ENCODE measurements at regions not wholly inside any gene's neighbourhood (a gene's known extent, or its start where the extent isn't known, plus 50 kb on each side); places are given as distances from the start of the nearest gene placed in this dataset.
A peak's percentile ranks its signal among the peaks of the same experiment; 100 is the strongest.

DNA sequence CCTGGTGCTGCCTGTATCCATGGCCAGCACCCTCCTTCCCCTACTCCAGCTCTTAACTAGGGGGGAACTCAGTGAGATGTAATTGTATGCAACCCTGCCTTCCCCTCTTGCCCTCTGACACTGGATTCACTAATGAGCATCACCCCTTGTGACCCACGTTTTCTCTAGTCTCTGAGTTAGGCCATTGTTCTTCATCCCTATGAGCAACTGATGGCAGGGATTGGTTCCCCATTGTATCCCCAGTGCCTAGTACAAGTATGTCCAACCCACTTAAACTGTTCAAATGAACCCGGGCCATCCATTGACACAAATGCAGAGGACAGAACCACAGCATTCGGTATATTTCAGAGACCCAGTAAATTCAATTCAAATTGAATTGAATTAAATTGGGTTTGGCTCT is 77.6 kb upstream of the ASTN2 start:
- DNase-seq (ENCODE audit: low spot score), result no peak
- in situ Hi-C loops (cut with HindIII; ENCODE audit: low sequenced_read_pairs), result no loop called here

DNA sequence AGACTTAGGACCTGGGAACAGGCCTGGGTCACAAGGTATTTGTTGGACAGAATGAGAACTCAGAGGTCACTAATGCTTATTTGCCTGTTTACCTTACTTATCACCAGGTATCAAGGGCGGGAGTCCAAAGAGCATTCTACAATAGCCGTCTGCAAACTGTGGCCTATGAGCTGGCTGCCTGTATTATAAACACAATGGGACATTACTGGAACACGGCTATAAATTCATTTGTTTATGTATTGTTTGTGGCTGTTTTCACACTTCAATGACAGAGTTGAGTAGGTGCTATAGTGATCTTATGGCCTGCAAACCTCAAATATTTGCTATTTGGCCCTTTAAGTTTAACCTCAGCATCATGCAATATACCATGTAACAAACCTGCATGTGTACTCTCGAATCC is 76.6 kb upstream of the ASTN2 start:
- DNase-seq (ENCODE audit: low spot score), result no peak
- in situ Hi-C loops (cut with HindIII; ENCODE audit: low sequenced_read_pairs), result no loop called here

DNA sequence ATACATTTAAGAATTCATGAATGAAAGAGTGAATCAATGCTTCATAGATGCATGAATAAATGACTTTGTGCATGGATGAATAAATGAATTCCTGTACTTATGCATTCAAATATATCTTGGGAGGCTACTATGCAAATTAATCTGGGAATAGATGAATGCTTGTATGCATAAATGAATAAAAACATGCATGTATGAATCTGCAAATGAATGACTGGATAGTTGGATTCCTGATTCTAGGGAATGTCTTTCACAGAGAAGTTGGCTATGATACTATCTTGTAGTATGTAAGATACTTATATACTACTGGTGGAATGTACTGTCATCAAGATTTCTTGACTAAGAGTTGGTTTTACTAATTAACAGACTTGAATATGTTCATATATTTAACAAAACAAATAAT is 75.3 kb upstream of the ASTN2 start:
- in situ Hi-C loops (cut with HindIII; ENCODE audit: low sequenced_read_pairs), result no loop called here
- DNase-seq (ENCODE audit: low spot score), result no peak

DNA sequence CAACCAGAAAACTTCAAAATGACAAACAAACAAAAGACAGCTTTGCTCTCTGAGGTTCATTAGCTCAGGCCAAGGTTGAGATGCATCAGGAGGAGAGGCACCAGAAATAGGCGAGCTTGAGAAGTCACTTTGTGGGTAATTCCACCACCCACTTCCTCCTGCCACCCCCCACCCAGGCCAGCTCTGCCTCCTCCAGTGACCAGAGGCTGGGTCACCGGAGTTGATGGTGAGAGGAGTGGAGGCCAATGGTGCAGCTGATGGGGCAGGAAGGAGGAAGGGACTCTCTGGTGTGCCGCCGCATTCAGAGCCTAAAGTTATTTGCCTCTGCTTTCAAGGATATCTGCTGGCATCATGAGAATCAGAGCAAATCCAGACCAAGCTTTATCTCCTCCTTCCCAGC is 73.8 kb upstream of the ASTN2 start:
- no peak for DNase-seq (ENCODE audit: low spot score)
- in situ Hi-C loops (cut with HindIII; ENCODE audit: low sequenced_read_pairs), result no loop called here

DNA sequence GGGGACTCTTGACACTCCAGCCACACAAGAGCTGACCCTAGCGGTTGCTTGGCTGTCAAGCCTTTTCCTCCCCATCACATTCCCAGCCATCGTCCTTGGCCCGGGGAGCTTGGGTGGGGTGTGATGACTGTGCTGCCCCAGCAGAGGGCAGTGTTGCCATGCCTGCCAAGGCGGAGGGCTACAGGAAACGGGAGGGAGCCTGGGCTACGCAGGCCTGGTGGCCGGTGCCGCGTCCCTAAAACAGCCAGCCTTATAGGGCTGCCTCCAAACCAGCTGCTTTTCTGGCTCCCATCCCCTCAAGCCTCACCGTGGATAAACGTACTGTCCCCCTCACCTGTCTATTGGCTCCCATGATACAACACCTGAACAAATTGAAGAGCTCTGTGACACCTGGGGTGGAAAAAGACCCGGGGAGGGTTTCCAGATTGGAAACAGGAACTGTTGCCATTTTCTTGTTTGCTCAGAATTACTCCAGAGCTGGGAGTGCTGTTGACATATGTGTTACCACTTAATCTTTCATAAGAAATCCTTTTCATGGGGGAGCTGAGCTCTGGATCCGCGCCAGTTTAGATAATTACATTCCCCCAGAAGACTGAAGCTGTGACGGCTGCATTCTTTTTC is 72.8 kb upstream of the ASTN2 start:
- DNase-seq (ENCODE audit: low spot score), result peak; percentile 84
- in situ Hi-C loops (cut with HindIII; ENCODE audit: low sequenced_read_pairs), result no loop called here

DNA sequence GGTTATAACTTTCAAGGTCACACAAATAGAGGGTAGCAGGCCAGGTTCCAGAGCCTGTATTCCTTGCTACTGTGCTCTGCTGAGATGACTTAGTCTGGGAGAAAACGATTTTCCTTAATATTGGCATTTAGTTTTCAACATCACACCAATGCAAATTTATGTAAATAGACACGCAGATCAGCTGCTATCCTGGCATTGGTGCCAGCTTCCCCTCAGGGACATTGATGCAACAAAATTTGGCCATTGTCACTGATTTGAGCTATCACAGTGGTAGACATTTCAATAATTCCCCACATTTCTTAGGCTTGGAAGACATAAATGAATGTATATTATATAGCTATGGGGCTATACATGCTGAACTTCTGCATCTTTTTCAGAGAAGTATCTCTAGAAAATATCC is 71.6 kb upstream of the ASTN2 start:
- in situ Hi-C loops (cut with HindIII; ENCODE audit: low sequenced_read_pairs), result no loop called here
- no peak for DNase-seq (ENCODE audit: low spot score)

DNA sequence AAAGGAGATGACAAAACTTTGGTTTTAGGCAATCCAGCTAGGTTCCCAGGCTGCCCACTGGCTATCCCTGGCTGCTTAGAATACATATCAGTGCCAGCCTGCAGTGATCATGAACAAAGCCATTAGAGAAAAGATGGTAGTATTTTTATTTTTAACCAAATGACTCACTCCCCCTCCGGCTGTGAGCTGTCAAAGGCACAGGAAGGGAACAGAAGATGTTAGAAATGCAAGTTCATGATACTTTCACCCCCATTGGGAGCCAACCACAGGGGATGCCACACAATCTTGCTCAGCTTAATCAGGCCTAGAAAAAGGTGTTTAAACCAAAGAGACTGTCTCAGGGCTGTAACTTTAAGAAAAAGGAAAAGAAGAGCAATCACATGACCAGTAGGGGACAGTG is 70.3 kb upstream of the ASTN2 start:
- no peak for DNase-seq (ENCODE audit: low spot score)
- in situ Hi-C loops (cut with HindIII; ENCODE audit: low sequenced_read_pairs), result no loop called here

DNA sequence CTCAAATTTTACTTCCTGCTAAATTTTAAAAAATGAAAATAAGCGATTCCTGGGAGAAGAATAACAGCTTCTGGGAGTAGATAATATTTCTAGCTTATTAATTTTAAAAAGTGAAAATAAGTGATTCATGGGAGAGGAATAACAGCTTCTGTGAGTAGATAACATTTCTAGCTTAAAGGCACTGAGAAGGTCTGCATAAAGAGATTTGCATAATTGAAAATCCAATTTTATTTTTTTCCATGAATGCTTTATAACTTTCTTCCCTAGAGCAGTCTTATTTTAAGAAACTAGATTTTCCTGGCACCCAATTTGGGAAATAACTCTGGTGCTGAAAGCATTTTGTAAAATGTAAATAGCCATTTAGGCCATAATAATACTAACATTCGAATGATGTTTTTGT is 65.9 kb upstream of the ASTN2 start:
- in situ Hi-C loops (cut with HindIII; ENCODE audit: low sequenced_read_pairs), result no loop called here
- DNase-seq (ENCODE audit: low spot score), result no peak

DNA sequence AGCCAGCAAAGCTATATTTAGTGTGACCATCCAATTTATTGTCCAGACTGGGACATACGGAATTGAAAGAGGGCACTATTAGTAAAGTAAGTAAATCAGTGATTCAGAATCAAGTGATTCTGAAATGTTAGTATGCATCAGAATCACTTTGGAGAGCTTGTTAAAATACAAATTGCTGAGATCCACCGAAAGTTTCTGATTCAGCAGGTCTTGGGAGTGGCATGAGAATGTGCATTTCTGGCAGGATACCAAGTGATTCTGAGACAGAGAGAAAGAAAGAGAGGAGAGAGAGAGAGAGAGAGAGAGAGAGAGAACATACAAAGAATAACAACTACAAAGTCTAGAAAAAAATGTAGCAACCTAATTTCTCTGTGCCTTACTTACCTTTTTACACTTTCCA is 65.4 kb upstream of the ASTN2 start:
- in situ Hi-C loops (cut with HindIII; ENCODE audit: low sequenced_read_pairs), result no loop called here
- no peak for DNase-seq (ENCODE audit: low spot score)

DNA sequence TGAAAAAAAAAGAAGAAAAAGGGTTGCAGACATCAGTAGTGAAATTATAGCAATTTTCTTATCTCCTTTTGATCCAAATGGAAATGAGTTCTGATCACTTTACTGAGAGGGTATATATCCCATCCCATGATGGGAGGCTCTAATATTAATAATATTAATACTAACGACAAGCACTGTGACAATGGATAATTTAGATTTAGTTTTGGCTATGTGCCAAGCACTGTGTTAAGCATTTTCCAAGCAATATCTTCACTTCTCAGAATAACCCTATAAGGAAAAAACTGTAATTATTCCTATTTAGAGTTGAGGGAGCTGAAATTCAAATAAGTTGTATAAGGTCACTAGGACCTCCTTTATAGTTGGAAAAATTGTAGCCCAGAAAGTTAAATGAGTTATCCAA is 58.4 kb upstream of the ASTN2 start:
- in situ Hi-C loops (cut with HindIII; ENCODE audit: low sequenced_read_pairs), result no loop called here
- DNase-seq (ENCODE audit: low spot score), result no peak

DNA sequence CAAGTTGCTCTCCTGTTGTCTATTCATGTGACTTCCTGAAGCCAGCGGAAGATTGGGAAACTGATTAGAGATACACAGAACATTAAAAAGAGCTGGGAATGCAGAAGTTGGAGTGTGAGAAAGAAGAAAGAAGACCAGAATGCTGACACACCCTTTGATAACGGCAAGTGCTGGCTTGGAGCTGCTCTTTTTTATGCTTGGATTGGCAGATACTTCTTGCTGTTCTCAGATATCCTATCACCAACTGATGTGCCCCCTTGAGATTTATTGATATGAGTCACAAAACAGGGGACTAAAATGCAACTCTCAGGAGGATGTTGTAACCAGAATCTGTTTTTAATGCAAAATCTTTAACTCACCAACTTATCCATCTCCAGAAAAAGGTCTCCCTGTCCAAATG is 56.0 kb upstream of the ASTN2 start:
- DNase-seq (ENCODE audit: low spot score), result no peak
- in situ Hi-C loops (cut with HindIII; ENCODE audit: low sequenced_read_pairs), result no loop called here

DNA sequence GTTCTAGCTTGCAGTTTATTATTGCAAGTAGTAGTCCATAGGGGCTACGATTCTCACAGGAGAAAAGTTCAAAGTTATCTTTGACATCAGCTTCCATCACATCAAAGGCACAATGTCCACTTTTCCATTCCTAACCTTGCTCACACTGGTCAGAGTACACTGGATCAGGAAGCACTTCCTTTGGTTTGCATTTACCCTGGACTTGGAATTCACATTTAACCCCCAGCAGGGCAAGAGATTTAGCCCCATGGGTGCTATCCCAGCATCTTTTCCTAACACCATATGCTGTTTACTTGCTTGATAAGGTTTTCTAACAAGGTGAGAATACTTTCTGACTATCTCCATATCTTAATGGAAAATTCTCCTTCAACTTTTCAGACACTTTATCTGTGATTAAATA is 55.6 kb upstream of the ASTN2 start:
- DNase-seq (ENCODE audit: low spot score), result no peak
- in situ Hi-C loops (cut with HindIII; ENCODE audit: low sequenced_read_pairs), result no loop called here

DNA sequence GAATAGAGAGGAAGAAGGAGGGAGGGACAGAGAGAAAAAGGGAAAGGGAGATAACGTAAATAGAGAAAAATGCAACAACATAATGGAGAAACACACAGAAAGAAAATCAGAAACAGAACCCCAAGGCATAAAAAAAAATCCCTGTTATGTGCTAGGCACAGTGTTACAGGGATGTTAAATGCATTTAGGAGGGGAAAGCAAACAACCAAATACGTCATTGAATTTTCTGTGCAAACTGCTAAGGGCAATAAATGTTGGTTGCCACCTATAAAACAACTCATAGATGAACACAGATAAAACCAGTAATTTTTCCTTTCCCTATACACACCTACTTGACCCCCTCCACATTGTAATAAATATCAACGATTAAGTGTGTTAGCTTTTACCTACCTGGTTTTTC is 51.3 kb upstream of the ASTN2 start:
- in situ Hi-C loops (cut with HindIII; ENCODE audit: low sequenced_read_pairs), result no loop called here
- DNase-seq (ENCODE audit: low spot score), result no peak

DNA sequence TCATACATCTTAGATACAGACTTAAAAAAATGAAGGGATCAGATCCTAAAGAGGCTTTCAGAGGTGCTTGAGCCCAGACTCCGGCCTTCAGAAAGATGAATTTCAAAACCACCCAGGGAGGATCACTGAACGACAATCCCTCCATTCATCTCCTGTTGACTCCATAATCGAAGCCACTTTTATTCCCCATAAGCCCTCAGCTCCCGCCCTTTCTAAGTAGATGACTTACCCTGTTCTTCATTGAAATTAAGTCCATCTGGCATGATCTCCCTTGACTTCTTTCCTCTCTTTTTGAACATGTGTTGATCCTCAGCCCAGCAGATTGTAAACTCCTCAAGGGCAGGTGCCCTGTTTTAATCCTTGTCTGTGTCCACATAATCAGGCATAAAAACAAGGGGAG is 50.8 kb upstream of the ASTN2 start:
- in situ Hi-C loops (cut with HindIII; ENCODE audit: low sequenced_read_pairs), result no loop called here

DNA sequence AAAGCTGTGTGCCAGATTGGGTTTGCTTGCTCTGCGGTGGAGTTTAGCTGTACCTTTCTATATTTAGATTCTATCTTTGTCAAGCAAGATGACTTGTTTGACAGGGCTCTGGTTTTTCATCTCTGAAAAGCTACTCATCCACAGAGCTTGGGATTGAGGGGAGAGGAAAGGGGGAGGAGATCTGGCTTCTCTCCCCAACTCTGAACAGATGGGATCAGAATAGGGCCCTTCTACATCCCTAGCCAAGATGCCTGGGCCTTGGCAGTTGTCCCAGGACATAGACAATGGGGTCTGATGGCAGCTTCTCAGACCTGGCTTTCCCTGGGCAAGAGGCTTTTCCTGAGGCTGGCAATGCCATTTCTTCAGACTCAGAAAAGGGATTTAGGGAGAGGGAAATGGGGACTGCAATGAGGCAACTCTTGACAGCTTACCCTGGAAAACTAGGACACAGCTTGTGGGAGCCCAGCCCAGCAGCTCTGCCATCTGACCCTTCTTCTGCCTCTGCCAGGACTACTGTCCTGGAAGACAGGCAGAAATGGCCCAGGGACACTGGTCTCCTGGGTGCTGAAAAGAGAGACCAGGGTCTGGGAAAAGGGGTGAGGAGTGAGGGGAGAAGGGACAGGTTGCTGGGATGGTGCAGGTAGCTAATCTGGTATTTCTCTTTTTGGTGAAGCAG is 50.2 kb upstream of the ASTN2 start:
- peak; percentile 100 for DNase-seq (ENCODE audit: low spot score)
- in situ Hi-C loops (cut with HindIII; ENCODE audit: low sequenced_read_pairs), result no loop called here

More for the DNA sequence above, 50.8 kb upstream of the ASTN2 start:
- DNase-seq (ENCODE audit: low spot score), result peak; percentile 30

All from G401 (cell line).